NCI-H2227 treated with DMSO at 0.1 percent for 48 hours (cell line): ENCODE measurements at regions not wholly inside any gene's neighbourhood (a gene's known extent, or its start where the extent isn't known, plus 50 kb on each side); places are given as distances from the start of the nearest gene placed in this dataset.
"Not testable (repeated sequence)": the region's sequence is repeated elsewhere in the genome, so short reads cannot be mapped to it uniquely, and the experiment has no call there.

Source experiments
- DNase-seq: peaks from one replicate; lab custom pipeline; 2025; lab: John Stamatoyannopoulos, UW

GRCh38 chr20:48329676-48330664 is 497.8 kb downstream of the PREX1 start:
- DNase-seq = no peak

- no peak for DNase-seq
Observed at GRCh38 chr20:48329031-48329615, 498.7 kb downstream of the PREX1 start.

- DNase-seq = not testable (repeated sequence)
Observed at GRCh38 chr20:48327848-48328247, 500.0 kb downstream of the PREX1 start.

- DNase-seq = no peak
Observed at GRCh38 chr20:48326868-48327267, 500.9 kb downstream of the PREX1 start.

- no peak for DNase-seq
Observed at GRCh38 chr20:48326434-48326691, 501.4 kb downstream of the PREX1 start.

- no peak for DNase-seq
Observed at GRCh38 chr20:48325656-48326433, 502.0 kb downstream of the PREX1 start.

- DNase-seq = no peak
Observed at GRCh38 chr20:48324744-48325143, 503.1 kb downstream of the PREX1 start.

- no peak for DNase-seq
Observed at GRCh38 chr20:48321271-48321670, 506.5 kb downstream of the PREX1 start.

GRCh38 chr20:48319943-48320584 is 507.7 kb downstream of the PREX1 start:
- DNase-seq = no peak

GRCh38 chr20:48317578-48317977 is 510.2 kb downstream of the PREX1 start:
- DNase-seq = no peak

- DNase-seq = no peak
Observed at GRCh38 chr20:48314925-48315592, 512.7 kb downstream of the PREX1 start.

- DNase-seq = no peak
Observed at GRCh38 chr20:48313324-48313723, 514.5 kb downstream of the PREX1 start.

- no peak for DNase-seq
Observed at GRCh38 chr20:48311956-48312355, 515.8 kb downstream of the PREX1 start.

GRCh38 chr20:48310305-48310704 is 517.5 kb downstream of the PREX1 start:
- DNase-seq = no peak

GRCh38 chr20:48309293-48309692 is 518.5 kb downstream of the PREX1 start:
- DNase-seq = no peak

GRCh38 chr20:48308882-48309281 is 518.9 kb downstream of the PREX1 start:
- no peak for DNase-seq

- no peak for DNase-seq
Observed at GRCh38 chr20:48308232-48308781, 519.5 kb downstream of the PREX1 start.

- DNase-seq = no peak
Observed at GRCh38 chr20:48307277-48307676, 520.5 kb downstream of the PREX1 start.

GRCh38 chr20:48302844-48303542 is 517.7 kb upstream of the SULF2 start:
- DNase-seq = no peak

GRCh38 chr20:48302149-48302548 is 516.9 kb upstream of the SULF2 start:
- DNase-seq = no peak

- DNase-seq = no peak
Observed at GRCh38 chr20:48301189-48301588, 515.9 kb upstream of the SULF2 start.
